ENCODE measurements at regions not wholly inside any gene's neighbourhood (a gene's known extent, or its start where the extent isn't known, plus 50 kb on each side); places are given as distances from the start of the nearest gene placed in this dataset.

GRCh38 chr3:22792533-22792932, 410.6 kb upstream of the UBE2E2 start (continued):
- TF ChIP-seq ZNF518A (tag by site-specific recombination; conservative IDR thresholded peaks at IDR 0.05; ENCODE audit: low read depth): no peak

DNA sequence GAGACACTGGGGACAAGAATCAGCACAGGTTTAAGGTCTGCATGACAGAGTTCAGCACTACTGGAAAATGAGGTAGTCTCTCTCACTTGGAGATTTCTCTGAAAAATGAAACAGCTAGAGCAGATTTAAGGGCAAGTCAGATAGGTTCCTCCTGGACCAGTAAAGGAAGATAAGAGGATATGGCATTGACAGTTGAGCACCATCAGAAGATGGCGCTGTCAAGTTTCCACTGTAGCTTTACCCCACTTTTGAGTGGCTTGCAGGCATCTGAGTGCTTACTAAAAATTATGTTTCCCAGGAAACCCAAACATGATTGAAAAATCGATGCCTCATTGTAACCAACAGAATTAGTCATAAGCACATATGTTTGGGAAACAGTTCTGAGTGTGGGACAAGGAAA, 407.2 kb upstream of the UBE2E2 start:
- H3K9me3 ChIP-seq (ENCODE audit: control insufficient read depth, insufficient read depth, low read depth, low read length): no peaks in the 10 kb centered on the region
- H3K4me3 ChIP-seq (ENCODE audit: low read depth, low read length): no peak overlapping the region
- POLR2A ChIA-PET: no interaction called here
- no peak overlapping the region for H3K27ac ChIP-seq (ENCODE audit: extremely low read depth, low read depth, low read length)
- no peaks in the 10 kb centered on the region for H3K4me1 ChIP-seq (ENCODE audit: control insufficient read depth, insufficient read depth, low read length)
- TF ChIP-seq, protein P1, sequence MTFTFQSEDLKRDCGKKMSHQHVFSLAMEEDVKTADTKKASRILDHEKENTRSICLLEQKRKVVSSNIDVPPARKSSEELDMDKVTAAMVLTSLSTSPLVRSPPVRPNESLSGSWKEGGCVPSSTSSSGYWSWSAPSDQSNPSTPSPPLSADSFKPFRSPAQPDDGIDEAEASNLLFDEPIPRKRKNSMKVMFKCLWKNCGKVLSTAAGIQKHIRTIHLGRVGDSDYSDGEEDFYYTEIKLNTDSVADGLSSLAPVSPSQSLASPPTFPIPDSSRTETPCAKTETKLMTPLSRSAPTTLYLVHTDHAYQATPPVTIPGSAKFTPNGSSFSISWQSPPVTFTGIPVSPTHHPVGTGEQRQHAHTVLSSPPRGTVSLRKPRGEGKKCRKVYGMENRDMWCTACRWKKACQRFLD (tag by site-specific recombination; IDR thresholded peaks at IDR 0.05): no peak
- TF ChIP-seq GLI4 (tag by site-specific recombination; IDR thresholded peaks at IDR 0.05): no peak
- TF ChIP-seq PATZ1 (tag by site-specific recombination; IDR thresholded peaks at IDR 0.05): no peak
- no peak for TF ChIP-seq GLIS2 (tag by site-specific recombination; IDR thresholded peaks at IDR 0.05)
- TF ChIP-seq ZNF654 (tag by site-specific recombination; IDR thresholded peaks at IDR 0.05; ENCODE audit: low read depth): 0 out of 2 replicates have a peak, but pooled peaks have one; percentile 7
- TF ChIP-seq, protein P2, sequence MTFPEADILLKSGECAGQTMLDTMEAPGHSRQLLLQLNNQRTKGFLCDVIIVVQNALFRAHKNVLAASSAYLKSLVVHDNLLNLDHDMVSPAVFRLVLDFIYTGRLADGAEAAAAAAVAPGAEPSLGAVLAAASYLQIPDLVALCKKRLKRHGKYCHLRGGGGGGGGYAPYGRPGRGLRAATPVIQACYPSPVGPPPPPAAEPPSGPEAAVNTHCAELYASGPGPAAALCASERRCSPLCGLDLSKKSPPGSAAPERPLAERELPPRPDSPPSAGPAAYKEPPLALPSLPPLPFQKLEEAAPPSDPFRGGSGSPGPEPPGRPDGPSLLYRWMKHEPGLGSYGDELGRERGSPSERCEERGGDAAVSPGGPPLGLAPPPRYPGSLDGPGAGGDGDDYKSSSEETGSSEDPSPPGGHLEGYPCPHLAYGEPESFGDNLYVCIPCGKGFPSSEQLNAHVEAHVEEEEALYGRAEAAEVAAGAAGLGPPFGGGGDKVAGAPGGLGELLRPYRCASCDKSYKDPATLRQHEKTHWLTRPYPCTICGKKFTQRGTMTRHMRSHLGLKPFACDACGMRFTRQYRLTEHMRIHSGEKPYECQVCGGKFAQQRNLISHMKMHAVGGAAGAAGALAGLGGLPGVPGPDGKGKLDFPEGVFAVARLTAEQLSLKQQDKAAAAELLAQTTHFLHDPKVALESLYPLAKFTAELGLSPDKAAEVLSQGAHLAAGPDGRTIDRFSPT (tag by site-specific recombination; IDR thresholded peaks at IDR 0.05): no peak
- no peak for TF ChIP-seq ZNF600 (tag by site-specific recombination; IDR thresholded peaks at IDR 0.05)
- TF ChIP-seq, protein P3, sequence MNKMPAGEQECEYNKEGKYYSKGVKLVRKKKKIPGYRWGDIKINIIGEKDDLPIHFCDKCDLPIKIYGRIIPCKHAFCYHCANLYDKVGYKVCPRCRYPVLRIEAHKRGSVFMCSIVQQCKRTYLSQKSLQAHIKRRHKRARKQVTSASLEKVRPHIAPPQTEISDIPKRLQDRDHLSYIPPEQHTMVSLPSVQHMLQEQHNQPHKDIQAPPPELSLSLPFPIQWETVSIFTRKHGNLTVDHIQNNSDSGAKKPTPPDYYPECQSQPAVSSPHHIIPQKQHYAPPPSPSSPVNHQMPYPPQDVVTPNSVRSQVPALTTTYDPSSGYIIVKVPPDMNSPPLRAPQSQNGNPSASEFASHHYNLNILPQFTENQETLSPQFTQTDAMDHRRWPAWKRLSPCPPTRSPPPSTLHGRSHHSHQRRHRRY (tag by site-specific recombination; IDR thresholded peaks at IDR 0.05): no peak
- no peaks in the 10 kb centered on the region for H3K36me3 ChIP-seq (ENCODE audit: control insufficient read depth in 2 of 2, insufficient read depth in 1 of 2, low read length in 2 of 2)
- CTCF ChIA-PET: no interaction called here

DNA sequence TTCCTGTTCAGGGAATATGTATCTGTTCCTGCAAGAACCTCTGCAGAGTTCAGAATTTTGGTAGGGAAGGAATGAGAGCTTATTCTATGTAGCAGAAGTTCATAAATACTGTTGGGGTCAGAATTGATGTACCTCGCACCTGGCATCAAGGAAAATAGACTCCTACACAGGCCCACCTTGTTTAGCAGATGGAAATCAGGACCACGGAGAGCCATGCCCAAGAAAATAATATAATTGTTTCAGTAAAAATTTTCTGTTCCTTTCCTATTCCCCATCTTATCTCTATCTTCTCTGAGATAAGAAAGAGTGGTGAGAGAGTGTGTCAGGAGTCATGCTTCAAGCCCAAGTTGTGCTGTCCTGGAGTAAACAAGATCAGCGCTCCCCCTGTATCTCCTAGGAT, 404.7 kb upstream of the UBE2E2 start:
- no peaks in the 10 kb centered on the region for H3K4me1 ChIP-seq (ENCODE audit: control insufficient read depth, insufficient read depth, low read length)
- no peak overlapping the region for H3K27ac ChIP-seq (ENCODE audit: extremely low read depth, low read depth, low read length)
- H3K36me3 ChIP-seq (ENCODE audit: control insufficient read depth in 2 of 2, insufficient read depth in 1 of 2, low read length in 2 of 2): no peaks in the 10 kb centered on the region
- ChIA-PET CTCF (no interaction called here), POLR2A (no interaction called here)
- no peaks in the 10 kb centered on the region for H3K9me3 ChIP-seq (ENCODE audit: control insufficient read depth, insufficient read depth, low read depth, low read length)
- no peak overlapping the region for H3K4me3 ChIP-seq (ENCODE audit: low read depth, low read length)
- TF ChIP-seq ZNF501 (tag by site-specific recombination; IDR thresholded peaks at IDR 0.05) (no peak), ZNF548 (tag by site-specific recombination; IDR thresholded peaks at IDR 0.05) (no peak), ZNF473 (tag by site-specific recombination; IDR thresholded peaks at IDR 0.05) (no peak), KLF17 (tag by site-specific recombination; IDR thresholded peaks at IDR 0.05) (no peak), ZNF133 (tag by site-specific recombination; IDR thresholded peaks at IDR 0.05) (no peak), ZNF18 (tag by site-specific recombination; IDR thresholded peaks at IDR 0.05) (no peak), ZNF610 (tag by site-specific recombination; IDR thresholded peaks at IDR 0.05; ENCODE audit: borderline replicate concordance) (no peak), ZNF426 (tag by site-specific recombination; IDR thresholded peaks at IDR 0.05) (no peak)
- TF ChIP-seq, protein P4, sequence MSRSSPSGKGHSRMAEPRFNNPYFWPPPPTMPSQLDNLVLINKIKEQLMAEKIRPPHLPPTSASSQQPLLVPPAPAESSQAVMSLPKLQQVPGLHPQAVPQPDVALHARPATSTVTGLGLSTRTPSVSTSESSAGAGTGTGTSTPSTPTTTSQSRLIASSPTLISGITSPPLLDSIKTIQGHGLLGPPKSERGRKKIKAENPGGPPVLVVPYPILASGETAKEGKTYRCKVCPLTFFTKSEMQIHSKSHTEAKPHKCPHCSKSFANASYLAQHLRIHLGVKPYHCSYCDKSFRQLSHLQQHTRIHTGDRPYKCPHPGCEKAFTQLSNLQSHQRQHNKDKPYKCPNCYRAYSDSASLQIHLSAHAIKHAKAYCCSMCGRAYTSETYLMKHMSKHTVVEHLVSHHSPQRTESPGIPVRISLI (tag by site-specific recombination; IDR thresholded peaks at IDR 0.05): no peak

All from HEK293 (cell line).